Tibial artery (tissue), 4 donors: ENCODE measurements at regions not wholly inside any gene's neighbourhood (a gene's known extent, or its start where the extent isn't known, plus 50 kb on each side); places are given as distances from the start of the nearest gene placed in this dataset.

ENCODE experiments used
- DNase-seq, 2 donors: peaks; one replicate each; pipeline ENCODE4 v3.0.0-alpha.2; 2019
- H3K27ac ChIP-seq, 2 donors: fragments of 200-600 bp; sonication (generic) in 1 of 2; 1 replicate in 1 of 2; 2 replicates in 1 of 2; pipeline ENCODE4 v1.5.1; 2018 to 2019; ENCODE audit warnings: mild to moderate bottlenecking in 1 of 2
- H3K27me3 ChIP-seq, 2 donors: fragments of 200-600 bp; sonication (generic) in 1 of 2; one replicate each; pipeline versions ENCODE4 v1.5.1 to v1.6.0; 2016 to 2019
- H3K36me3 ChIP-seq, 3 donors: fragments of 200-600 bp; sonication (generic) in 2 of 3; one replicate each; pipeline ENCODE4 v1.5.1; 2016 to 2019; ENCODE audit warnings: mild to moderate bottlenecking in 2 of 3
- H3K4me1 ChIP-seq, 4 donors: fragments of 200-600 bp; sonication (generic) in 2 of 4; 1 replicate in 3 of 4; 2 replicates in 1 of 4; pipeline ENCODE4 v1.5.1; 2016 to 2019
- H3K4me3 ChIP-seq, 2 donors: fragments of 200-600 bp; sonication (generic) in 1 of 2; 1 replicate in 1 of 2; 2 replicates in 1 of 2; pipeline ENCODE4 v1.5.1; 2018 to 2019; ENCODE audit warnings: mild to moderate bottlenecking in 2 of 2
- H3K9me3 ChIP-seq, 3 donors: fragments of 200-600 bp; sonication (generic) in 1 of 3; one replicate each; pipeline ENCODE4 v1.5.1; 2016 to 2019
- CTCF ChIP-seq, 2 experiments: fragments of 200-600 bp in 1 of 2; fragments of 450-650 bp in 1 of 2; IDR thresholded peaks; one replicate each; pipeline ENCODE4 v1.5.1; 2017 to 2019; ENCODE audit warnings: antibody characterized with exemption in 2 of 2, mild to moderate bottlenecking in 1 of 2, moderate library complexity in 1 of 2
- intact Hi-C: fragments of 100-400 bp; cut with DNase I; formaldehyde crosslinking; loops from one replicate; pipeline ENCODE4 v1.15.0; 2023; ENCODE audit warnings: low total_unique reads

- H3K36me3 ChIP-seq = no peaks in the 10 kb centered on the region
- no peaks in the 10 kb centered on the region for H3K4me1 ChIP-seq
- intact Hi-C loops = no loop called here
- no peaks in the 10 kb centered on the region for H3K27me3 ChIP-seq
- H3K9me3 ChIP-seq = no peaks in the 10 kb centered on the region
- no peak overlapping the region for H3K4me3 ChIP-seq
- no peak overlapping the region for H3K27ac ChIP-seq
- DNase-seq = no peak
- no peak for TF ChIP-seq CTCF (IDR thresholded peaks at IDR 0.05)
Measured at GRCh38 chr2:228646061-228646460, 464.6 kb upstream of the SPHKAP start.

GRCh38 chr2:228644199-228644598 is 462.7 kb upstream of the SPHKAP start:
- no peaks in the 10 kb centered on the region for H3K9me3 ChIP-seq
- H3K4me1 ChIP-seq = no peaks in the 10 kb centered on the region
- DNase-seq = no peak
- intact Hi-C loops = no loop called here
- H3K27me3 ChIP-seq = no peaks in the 10 kb centered on the region
- H3K36me3 ChIP-seq = no peaks in the 10 kb centered on the region
- H3K4me3 ChIP-seq = no peak overlapping the region
- TF ChIP-seq CTCF (IDR thresholded peaks at IDR 0.05) = no peak
- no peak overlapping the region for H3K27ac ChIP-seq

GRCh38 chr2:228642861-228643260 is 461.4 kb upstream of the SPHKAP start:
- H3K36me3 ChIP-seq = no peaks in the 10 kb centered on the region
- intact Hi-C loops = no loop called here
- H3K4me1 ChIP-seq = no peaks in the 10 kb centered on the region
- no peaks in the 10 kb centered on the region for H3K27me3 ChIP-seq
- DNase-seq = no peak
- H3K4me3 ChIP-seq = no peak overlapping the region
- no peaks in the 10 kb centered on the region for H3K9me3 ChIP-seq
- no peak for TF ChIP-seq CTCF (IDR thresholded peaks at IDR 0.05)
- H3K27ac ChIP-seq = no peak overlapping the region

- no peak for TF ChIP-seq CTCF (IDR thresholded peaks at IDR 0.05)
- Histone ChIP-seq H3K27me3 (no peaks in the 10 kb centered on the region), H3K4me1 (no peaks in the 10 kb centered on the region), H3K4me3 (no peak overlapping the region), H3K27ac (no peak overlapping the region), H3K9me3 (no peaks in the 10 kb centered on the region), H3K36me3 (no peaks in the 10 kb centered on the region)
- intact Hi-C loops = no loop called here
- no peak for DNase-seq
Measured at GRCh38 chr2:228630786-228631185, 449.3 kb upstream of the SPHKAP start.

GRCh38 chr2:228629251-228629650 is 447.8 kb upstream of the SPHKAP start:
- Histone ChIP-seq H3K4me3 (no peak overlapping the region), H3K36me3 (no peaks in the 10 kb centered on the region), H3K27me3 (no peaks in the 10 kb centered on the region), H3K4me1 (no peaks in the 10 kb centered on the region), H3K9me3 (no peaks in the 10 kb centered on the region), H3K27ac (no peak overlapping the region)
- TF ChIP-seq CTCF (IDR thresholded peaks at IDR 0.05) = no peak
- intact Hi-C loops = no loop called here
- no peak for DNase-seq

GRCh38 chr2:228628682-228629081 is 447.2 kb upstream of the SPHKAP start:
- H3K4me1 ChIP-seq = no peaks in the 10 kb centered on the region
- H3K27ac ChIP-seq = no peak overlapping the region
- H3K36me3 ChIP-seq = no peaks in the 10 kb centered on the region
- H3K27me3 ChIP-seq = no peaks in the 10 kb centered on the region
- H3K9me3 ChIP-seq = no peaks in the 10 kb centered on the region
- no peak for DNase-seq
- intact Hi-C loops = no loop called here
- no peak overlapping the region for H3K4me3 ChIP-seq
- TF ChIP-seq CTCF (IDR thresholded peaks at IDR 0.05) = no peak
